ENCODE measurements at regions not wholly inside any gene's neighbourhood (a gene's known extent, or its start where the extent isn't known, plus 50 kb on each side); places are given as distances from the start of the nearest gene placed in this dataset.

- H3K36me3 Mint-ChIP-seq (ENCODE audit: low read depth, unreplicated experiment): no peaks in the 10 kb centered on the region
- H3K27me3 Mint-ChIP-seq (ENCODE audit: unreplicated experiment): no peaks in the 10 kb centered on the region
- H3K4me3 Mint-ChIP-seq (ENCODE audit: unreplicated experiment): no peak overlapping the region
- TF ChIP-seq, protein P1, sequence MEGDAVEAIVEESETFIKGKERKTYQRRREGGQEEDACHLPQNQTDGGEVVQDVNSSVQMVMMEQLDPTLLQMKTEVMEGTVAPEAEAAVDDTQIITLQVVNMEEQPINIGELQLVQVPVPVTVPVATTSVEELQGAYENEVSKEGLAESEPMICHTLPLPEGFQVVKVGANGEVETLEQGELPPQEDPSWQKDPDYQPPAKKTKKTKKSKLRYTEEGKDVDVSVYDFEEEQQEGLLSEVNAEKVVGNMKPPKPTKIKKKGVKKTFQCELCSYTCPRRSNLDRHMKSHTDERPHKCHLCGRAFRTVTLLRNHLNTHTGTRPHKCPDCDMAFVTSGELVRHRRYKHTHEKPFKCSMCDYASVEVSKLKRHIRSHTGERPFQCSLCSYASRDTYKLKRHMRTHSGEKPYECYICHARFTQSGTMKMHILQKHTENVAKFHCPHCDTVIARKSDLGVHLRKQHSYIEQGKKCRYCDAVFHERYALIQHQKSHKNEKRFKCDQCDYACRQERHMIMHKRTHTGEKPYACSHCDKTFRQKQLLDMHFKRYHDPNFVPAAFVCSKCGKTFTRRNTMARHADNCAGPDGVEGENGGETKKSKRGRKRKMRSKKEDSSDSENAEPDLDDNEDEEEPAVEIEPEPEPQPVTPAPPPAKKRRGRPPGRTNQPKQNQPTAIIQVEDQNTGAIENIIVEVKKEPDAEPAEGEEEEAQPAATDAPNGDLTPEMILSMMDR (IDR thresholded peaks at IDR 0.05; ENCODE audit: unreplicated experiment): no peak
- no peaks in the 10 kb centered on the region for H3K9me3 Mint-ChIP-seq (ENCODE audit: unreplicated experiment)
- no peaks in the 10 kb centered on the region for H3K4me1 Mint-ChIP-seq (ENCODE audit: unreplicated experiment)
- no peak for DNase-seq (ENCODE audit: low spot score)
- no peak overlapping the region for H3K27ac Mint-ChIP-seq (ENCODE audit: unreplicated experiment)
Measured at GRCh38 chr12:5251786-5252185, 180.1 kb upstream of the NTF3 start.

DNA sequence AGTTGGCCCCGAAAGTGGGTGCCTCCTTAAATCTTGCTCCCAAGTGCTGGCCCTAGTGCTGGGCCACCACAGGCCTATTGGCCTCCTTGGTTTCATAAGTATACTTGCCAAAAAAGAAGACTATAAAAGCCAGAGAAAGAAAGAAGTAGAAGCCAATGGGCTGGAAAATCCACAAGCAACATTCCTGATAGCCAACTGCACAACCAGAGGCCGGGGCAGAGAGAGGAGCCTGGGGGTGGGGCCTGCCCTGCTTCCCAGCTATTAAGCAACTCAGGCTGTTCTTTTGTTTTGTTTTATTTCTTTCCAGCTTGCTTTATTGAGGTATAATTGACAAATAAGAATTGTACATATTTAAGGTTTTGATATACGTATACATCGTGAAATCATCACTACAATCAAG is 177.2 kb upstream of the NTF3 start:
- Mint-ChIP-seq H3K27me3 (ENCODE audit: unreplicated experiment) (no peaks in the 10 kb centered on the region), H3K4me1 (ENCODE audit: unreplicated experiment) (no peaks in the 10 kb centered on the region), H3K36me3 (ENCODE audit: low read depth, unreplicated experiment) (no peaks in the 10 kb centered on the region), H3K9me3 (ENCODE audit: unreplicated experiment) (no peaks in the 10 kb centered on the region), H3K4me3 (ENCODE audit: unreplicated experiment) (no peak overlapping the region), H3K27ac (ENCODE audit: unreplicated experiment) (no peak overlapping the region)
- DNase-seq (ENCODE audit: low spot score): no peak
- TF ChIP-seq, protein P1 (IDR thresholded peaks at IDR 0.05; ENCODE audit: unreplicated experiment): no peak

- Mint-ChIP-seq H3K27ac (ENCODE audit: unreplicated experiment) (no peak overlapping the region), H3K27me3 (ENCODE audit: unreplicated experiment) (no peaks in the 10 kb centered on the region), H3K36me3 (ENCODE audit: low read depth, unreplicated experiment) (no peaks in the 10 kb centered on the region), H3K9me3 (ENCODE audit: unreplicated experiment) (no peaks in the 10 kb centered on the region), H3K4me3 (ENCODE audit: unreplicated experiment) (no peak overlapping the region), H3K4me1 (ENCODE audit: unreplicated experiment) (no peaks in the 10 kb centered on the region)
- TF ChIP-seq, protein P1 (IDR thresholded peaks at IDR 0.05; ENCODE audit: unreplicated experiment): no peak
- DNase-seq (ENCODE audit: low spot score): no peak
Measured at GRCh38 chr12:5257763-5258495, 174.0 kb upstream of the NTF3 start.

GRCh38 chr12:5258498-5258897 is 173.4 kb upstream of the NTF3 start:
- no peaks in the 10 kb centered on the region for H3K27me3 Mint-ChIP-seq (ENCODE audit: unreplicated experiment)
- H3K4me3 Mint-ChIP-seq (ENCODE audit: unreplicated experiment): no peak overlapping the region
- TF ChIP-seq, protein P1 (IDR thresholded peaks at IDR 0.05; ENCODE audit: unreplicated experiment): no peak
- H3K36me3 Mint-ChIP-seq (ENCODE audit: low read depth, unreplicated experiment): no peaks in the 10 kb centered on the region
- DNase-seq (ENCODE audit: low spot score): no peak
- no peaks in the 10 kb centered on the region for H3K4me1 Mint-ChIP-seq (ENCODE audit: unreplicated experiment)
- H3K27ac Mint-ChIP-seq (ENCODE audit: unreplicated experiment): no peak overlapping the region
- H3K9me3 Mint-ChIP-seq (ENCODE audit: unreplicated experiment): no peaks in the 10 kb centered on the region

GRCh38 chr12:5258926-5259325 is 173.0 kb upstream of the NTF3 start:
- Mint-ChIP-seq H3K4me3 (ENCODE audit: unreplicated experiment) (no peak overlapping the region), H3K4me1 (ENCODE audit: unreplicated experiment) (no peaks in the 10 kb centered on the region)
- TF ChIP-seq, protein P1 (IDR thresholded peaks at IDR 0.05; ENCODE audit: unreplicated experiment): no peak

More at GRCh38 chr12:5258926-5259325, 173.0 kb upstream of the NTF3 start:
- no peaks in the 10 kb centered on the region for H3K27me3 Mint-ChIP-seq (ENCODE audit: unreplicated experiment)
- no peaks in the 10 kb centered on the region for H3K9me3 Mint-ChIP-seq (ENCODE audit: unreplicated experiment)
- no peaks in the 10 kb centered on the region for H3K36me3 Mint-ChIP-seq (ENCODE audit: low read depth, unreplicated experiment)
- H3K27ac Mint-ChIP-seq (ENCODE audit: unreplicated experiment): no peak overlapping the region
- DNase-seq (ENCODE audit: low spot score): no peak
